HG02885 (cell line): ENCODE measurements at regions not wholly inside any gene's neighbourhood (a gene's known extent, or its start where the extent isn't known, plus 50 kb on each side); places are given as distances from the start of the nearest gene placed in this dataset.
"Not testable (repeated sequence)": the region's sequence is repeated elsewhere in the genome, so short reads cannot be mapped to it uniquely, and the experiment has no call there.

Experiments used
- ATAC-seq: cut with Tn5 transposase; IDR thresholded peaks from one replicate; pipeline ENCODE4 v1.9.1; 2021; ENCODE audit warnings: mild to moderate bottlenecking; ENCODE audit not compliant: unreplicated experiment, poor library complexity

DNA sequence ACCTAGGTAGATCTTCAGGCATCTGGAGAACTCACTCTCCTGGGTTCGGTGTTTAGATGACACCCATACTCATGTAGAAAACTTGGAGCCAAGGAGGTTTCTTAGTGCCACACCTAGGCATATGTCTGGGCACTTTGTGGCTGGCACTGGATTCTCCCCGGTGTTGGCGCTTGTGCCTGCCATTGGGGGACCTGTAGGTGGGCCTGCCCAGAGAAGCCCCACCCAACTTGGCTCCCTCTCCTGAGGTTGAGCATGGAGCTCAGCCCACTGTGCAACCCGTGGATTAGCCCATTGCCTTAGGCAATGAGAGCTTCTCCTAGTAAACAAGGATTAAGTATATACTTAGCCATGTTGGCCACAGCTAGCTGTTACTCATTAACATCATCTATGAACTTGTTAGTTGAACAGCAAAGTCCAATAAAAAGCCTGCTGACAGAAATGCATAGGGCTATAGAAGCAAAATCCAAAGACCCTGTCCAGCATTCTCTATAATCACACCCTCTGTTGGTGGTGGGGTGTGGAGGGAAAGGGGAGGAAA is 335.5 kb upstream of the CHORDC1 start:
- ATAC-seq: no peak

DNA sequence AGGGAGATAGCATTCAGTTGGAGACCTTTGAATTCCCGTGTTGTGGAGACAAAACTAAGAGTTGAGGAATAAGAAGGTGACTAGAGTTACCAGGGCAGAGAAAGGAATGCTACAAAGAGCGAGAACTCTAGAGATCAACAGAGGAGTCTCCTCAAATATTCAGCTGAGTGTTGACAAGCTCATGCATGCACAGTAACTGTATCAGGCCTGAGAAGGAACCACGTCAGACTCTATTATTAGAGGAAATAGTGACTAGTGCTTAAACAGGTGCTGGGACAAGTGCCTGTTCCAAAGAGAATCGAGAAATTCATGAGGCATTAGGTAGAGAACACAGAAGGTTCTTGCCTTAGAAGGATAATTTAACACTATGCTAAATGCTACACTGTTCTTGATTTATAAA is 333.8 kb upstream of the CHORDC1 start:
- no peak for ATAC-seq

DNA sequence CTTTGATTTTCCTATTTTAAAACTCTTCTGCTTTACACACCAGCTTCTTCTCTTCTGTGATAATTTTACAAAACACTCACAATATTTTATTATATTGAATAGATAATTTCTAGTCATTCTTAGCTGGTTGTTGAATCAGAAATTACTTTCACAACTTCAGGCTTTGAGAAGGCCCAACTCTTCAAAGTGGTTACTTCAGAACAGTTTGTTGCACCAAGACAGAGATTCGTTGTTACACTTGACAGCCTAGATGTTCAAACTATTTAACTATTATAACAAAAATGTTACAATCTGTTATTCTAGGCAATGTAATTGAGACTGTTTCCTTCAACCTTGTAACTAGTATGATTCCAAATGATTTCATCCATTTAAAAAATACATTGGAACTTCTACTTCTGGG is 333.2 kb upstream of the CHORDC1 start:
- no peak for ATAC-seq

DNA sequence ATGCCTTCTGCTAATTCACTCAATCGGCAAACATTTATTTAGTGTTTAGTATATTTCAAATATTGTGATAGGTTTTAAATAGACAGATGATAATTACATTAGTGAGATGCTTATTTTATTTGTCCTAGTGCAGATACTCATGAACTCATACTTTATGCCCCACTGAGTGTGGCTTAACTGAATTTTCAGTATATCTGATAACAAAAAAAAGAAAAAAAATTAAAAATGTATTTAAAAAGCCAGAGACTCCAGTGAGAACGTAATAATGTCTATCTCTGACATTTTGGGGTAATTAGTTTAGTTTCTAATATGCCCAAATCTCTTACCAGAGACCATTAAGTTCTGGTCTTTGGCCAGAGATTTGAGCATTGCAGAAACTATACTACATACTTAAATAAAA is 332.6 kb upstream of the CHORDC1 start:
- no peak for ATAC-seq

DNA sequence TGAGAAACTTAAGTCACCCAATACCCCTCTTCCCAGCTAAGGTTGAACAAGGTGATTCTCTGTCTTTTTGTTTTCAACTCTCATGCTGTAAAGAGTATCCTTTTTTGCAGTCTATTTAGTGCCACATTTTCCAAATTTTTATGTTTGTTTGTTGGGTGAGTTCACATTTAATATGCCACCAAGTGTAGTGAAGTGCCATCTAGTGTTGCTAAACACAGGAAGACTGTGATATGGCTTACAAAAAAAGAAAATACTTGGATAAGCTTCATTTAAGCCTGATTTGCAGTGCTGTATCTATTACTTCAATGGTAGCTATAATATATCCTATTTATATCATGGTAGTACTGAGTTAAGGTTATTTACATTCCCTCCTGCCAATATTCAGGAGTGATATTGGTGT is 319.2 kb upstream of the CHORDC1 start:
- no peak for ATAC-seq

DNA sequence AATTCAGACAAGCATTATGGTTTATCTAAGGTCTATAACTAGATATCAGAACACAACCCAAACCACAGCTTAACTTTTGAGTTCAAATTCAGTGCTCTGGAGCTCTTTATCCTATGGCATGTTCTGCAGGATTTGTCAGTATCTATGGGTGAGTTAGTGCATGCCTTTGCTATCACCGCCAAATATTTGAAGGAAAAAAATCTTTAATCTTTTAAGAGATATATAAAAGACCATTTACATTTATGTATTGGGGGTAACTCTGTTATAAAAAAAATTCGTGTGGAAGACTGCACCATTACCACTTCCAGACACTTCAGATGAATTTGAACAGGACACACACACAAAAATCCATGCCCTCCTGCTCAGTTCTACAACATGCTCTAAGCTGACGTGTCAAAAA is 313.5 kb upstream of the CHORDC1 start:
- ATAC-seq: no peak

DNA sequence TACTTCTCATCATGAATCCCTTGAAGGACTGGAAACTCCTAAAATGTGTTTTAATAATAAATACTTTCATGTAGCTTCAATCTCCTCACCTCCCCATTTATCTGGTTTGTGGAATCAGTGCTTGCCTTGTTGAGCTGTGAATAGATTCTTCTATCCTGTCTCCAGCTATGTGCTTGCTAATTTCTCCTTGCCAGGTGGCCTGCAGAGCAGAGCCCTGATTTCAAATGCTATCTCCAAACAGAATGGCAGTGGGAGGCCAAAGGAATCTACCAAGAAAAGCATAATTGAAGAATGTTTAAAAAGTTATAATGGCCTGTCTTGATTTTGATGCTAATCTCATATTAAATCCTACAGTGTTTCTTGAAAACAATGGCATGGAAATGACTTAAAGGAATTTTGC is 309.3 kb upstream of the CHORDC1 start:
- ATAC-seq: no peak

DNA sequence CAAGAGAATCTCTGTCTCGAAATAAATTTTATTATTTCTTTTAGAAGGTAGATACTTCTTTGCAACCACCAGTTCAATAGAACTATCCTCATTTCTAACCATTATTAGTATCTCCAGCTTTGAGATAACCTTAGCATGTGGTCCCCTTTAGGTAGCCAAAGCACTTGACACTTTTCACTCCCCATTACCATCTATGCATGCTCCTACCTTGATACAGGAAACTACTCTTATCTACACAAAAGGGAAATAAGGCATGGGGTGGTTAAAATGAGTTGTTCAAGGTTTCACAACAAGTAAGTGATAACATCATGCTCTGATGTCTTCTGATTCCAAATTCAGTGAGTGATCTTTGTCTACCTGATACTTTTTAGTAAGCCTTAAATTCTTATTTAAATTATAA is 308.2 kb upstream of the CHORDC1 start:
- ATAC-seq: no peak

DNA sequence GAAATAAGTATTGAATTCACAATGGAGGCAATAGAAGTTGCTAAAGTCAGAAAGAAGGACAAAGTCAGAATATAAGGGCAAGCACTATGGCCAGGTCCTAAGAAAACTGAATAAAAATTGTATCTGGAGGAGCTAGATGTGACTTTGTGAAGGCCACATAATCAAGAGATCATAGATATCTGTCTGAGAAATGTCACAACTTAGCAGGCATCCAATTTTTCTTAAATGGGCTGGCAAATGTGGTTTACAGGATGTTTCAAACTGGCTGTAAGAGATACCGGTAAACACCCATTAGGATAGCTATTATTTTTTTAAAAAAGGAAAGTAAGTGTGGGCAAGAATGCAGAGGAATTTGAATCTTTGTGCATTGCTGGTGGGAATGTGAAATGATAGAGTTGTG is 303.1 kb upstream of the CHORDC1 start:
- ATAC-seq: no peak

DNA sequence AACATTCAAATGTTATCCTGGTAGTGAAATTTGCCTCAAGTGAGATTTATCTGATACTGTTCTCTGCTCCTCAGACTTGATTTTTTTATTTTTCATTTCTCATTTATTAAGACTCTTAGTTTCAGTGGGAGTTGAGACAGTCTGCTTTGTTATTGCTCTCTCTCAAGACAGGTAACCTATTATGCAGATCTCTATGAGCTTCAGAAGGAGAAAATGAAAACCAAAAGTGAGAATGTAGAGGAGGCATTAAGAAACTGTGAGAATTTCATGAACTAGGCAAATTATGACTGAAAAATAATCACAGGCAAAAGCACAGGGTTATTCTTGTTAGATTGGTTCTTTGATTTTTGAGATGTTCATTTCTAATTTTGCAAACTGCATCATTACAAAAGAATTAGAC is 290.0 kb upstream of the CHORDC1 start:
- peak; percentile 55 for ATAC-seq

DNA sequence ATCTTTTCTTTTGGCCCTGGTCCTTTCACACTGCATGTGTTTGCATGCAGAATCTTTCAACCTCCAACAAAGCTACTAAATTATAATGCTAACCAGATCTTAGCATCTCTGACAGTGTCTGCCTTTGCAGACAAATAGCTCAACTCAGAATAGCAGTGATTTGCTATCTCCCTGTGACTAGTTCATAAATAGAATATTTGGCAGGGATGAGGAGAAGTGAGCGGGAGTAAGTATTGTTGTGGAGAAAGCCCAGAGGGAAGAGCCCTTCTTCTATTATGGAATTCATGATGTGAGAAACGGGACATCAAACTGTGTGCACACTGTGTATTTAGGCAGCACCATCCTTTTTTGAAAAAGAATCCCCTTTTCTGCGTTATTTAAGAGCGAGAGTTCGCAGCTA is 288.0 kb upstream of the CHORDC1 start:
- no peak for ATAC-seq

DNA sequence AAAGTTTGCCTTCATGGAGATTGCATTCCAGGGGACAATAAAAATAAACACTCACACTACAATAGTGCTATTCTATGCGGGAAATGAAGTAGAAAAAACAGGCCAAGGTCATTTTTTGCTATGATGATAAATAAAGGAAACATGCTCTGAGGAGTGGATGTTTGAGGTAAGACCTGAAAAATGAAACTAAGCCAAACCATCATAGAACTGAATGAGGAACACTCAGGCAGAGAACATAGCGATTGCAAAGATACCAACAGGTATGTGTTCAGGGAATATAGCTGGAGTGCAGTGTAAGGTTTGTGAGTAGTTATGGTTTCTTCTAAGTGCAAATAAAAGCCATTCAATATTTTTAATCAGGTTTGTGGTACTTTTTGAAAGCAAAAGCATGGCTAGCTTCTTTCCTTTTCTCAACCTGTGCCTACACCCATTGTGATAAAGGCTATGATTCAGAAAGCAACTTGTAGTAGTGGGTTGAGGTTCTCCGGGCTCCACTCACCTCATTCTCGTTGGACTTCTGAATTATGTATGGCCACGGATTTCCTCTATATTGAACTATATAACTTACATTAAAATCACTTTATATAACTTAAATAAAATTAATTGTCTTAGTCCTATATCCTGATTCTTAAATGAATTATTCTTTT is 278.2 kb upstream of the CHORDC1 start:
- ATAC-seq: no peak

DNA sequence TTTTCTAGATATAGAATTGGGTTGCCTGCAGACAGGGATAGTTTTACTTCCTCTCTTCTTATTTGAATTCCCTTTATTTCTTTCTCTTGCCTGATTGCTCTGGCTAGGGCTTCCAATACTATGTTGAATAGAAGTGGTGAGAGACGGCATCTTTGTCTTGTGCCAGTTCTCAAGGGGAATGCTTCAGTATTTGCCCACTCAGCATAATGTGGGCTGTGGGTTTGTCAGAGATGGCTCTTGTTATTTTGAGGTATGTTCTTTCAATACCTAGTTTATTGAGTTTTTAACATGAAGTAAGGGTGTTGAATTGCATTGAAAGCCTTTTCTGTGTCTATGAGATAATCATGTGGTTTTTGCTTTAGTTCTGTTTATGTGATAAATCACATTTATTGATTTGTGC is 273.9 kb upstream of the CHORDC1 start:
- ATAC-seq: no peak

DNA sequence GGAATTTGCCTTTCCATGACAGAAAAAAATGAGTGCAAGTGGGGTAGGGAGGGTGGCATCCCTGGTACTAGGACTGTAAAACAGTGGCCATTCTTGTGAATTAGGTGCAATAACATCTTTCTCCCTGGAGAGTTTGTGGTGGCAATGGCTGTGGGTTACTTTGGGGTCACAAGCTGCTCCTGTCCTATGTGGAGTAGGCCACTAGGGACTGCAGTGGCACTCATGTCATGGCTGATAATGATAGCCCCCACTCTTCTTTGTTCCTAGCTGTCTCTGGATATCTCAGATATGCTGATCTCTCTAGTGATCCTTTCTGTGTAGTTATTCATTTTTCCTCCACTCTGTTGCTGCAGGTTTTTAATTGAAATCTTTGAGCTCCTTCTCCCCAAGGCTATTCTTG is 270.5 kb upstream of the CHORDC1 start:
- ATAC-seq: no peak

DNA sequence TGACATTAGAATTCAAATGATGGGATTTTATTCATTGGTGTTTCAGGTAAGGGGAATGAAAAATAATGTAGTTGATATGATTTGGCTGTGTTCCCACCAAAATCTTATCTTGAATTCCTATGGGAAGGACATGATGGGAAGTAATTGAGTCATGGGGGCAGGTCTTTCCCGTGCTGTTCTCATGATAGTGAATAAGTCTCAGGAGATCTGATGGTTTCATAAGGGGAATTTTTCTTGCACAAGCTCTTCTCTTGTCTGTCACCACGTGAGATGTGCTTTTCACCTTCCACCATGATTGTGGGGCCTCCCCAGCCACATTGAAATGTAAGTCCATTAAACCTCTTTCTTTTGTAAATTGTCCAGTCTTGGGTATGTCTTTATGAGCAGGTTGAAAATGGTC is 268.6 kb upstream of the CHORDC1 start:
- no peak for ATAC-seq

DNA sequence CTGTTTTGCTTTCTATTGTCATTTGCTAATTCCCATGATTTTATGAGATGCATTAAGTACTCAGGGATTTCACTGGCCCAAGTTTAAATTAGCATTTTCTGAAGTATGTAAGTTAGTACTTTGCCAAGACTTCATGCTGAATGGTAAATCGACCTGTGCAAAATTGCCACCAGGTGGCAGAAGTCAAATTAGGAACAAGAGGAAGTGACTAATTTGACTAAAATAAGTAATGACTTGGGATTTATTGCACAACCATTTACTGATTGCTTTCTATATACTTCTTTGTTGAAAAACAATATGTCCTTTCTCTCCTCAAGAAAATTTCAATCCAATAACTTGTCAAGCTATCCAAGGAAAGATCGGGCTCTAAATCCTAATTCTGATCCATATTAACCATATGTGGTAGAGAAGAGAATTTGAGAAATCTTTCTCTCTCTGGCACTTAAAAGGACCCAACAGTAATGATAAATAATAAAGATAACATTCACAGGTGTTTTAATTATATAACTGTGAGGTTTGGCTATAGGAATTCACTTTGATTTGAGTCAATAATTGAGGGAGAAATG is 253.7 kb upstream of the CHORDC1 start:
- peak; percentile 64 for ATAC-seq

DNA sequence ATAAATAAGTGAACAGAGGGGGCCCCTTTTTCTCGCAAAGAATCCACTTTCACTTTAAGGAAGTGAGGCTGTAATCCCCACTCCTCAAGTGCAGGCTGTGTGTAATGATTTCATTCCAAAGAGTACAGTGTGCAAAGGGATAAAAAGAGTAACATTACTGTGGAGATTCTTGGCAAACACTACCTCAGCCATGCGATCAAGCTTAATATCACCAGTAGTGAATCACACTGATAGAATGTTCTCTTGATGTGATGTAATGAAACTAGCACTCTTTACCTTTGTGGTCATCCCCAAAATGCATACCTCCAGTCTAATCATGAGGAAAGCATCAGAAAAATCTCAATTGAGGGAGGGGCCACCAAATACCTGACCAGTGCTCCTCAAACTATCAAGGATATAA is 246.1 kb upstream of the CHORDC1 start:
- ATAC-seq: no peak

DNA sequence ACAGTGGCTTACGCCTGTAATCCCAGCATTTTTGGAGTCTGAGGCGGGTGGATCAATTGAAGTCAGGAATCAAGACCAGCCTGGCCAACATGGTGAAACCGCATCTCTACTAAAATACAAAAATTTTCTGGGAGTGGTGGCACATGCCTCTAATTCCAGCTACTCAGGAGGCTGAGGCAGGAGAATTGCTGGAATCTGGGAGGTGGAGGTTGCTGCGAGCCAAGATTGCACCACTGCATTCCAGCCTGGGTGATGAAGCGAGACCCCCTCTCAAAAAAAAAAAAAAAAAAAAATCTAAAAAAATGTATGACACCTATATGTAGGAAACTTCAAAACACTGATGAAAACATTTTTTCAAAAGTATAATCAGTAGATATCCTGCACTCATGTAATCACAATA is 242.7 kb upstream of the CHORDC1 start:
- no peak for ATAC-seq

DNA sequence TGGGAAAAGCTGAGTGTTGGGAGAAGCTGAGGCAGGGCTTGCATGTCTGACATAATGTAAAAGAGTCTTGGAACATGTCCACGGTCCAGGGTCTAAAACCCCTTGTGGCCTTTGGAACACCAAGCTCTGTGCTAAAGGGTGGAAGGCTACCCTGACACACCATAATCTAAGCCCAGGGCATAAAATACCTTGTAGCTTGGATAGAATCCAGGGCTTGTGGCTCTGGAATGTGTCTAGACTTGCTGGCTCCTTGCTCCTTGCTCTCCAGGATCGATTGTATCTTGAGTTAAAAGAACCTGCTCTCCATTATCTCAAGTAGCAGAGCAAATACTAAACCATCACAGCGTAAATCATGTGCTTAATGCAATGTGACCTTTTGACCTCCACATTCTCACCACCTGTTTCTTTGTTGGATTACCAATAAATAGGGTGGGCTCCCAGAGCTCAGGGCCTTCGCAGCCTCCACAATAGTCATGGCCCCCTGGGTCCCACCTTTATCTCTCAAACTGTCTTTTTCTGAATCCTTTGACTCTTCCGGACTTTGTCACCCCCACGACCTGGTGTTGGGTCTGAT is 232.6 kb upstream of the CHORDC1 start:
- ATAC-seq: not testable (repeated sequence)

DNA sequence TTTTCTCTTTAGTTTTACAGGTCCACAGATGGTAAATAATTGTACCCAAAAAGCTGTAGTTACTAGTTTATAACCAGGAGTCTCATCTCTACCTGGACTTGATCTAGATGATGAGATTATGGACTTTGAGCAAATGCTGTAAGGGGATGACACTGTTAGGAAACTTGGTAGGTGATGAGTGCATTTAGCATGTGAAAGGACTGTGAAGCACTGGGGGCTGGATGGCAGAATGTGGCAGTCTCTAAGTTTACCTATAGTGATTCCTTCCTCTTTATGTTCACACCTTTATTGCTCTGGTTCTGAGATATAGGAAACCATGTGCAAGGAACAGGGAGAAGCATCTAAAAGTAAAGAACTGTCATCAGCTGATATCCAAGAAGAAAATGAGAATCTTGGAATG is 230.7 kb upstream of the CHORDC1 start:
- ATAC-seq: no peak

DNA sequence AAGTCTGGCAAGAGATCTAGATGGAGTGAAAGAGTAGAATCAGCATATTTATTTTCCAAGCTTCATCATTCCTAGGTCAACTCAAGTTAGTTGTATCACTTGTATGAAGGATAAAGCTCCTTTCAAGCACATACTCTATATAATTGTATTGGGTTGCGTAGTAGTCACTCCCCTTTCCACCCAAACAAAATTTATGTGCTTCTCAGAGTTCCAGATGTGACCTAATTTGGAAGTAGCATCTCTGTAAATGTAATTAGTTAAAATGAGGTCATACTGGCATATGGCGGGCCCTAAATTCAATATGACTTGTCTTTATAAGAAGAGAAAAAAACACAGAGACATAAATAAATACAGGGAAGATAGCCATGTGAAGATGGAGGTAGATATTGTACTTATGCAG is 226.8 kb upstream of the CHORDC1 start:
- no peak for ATAC-seq

DNA sequence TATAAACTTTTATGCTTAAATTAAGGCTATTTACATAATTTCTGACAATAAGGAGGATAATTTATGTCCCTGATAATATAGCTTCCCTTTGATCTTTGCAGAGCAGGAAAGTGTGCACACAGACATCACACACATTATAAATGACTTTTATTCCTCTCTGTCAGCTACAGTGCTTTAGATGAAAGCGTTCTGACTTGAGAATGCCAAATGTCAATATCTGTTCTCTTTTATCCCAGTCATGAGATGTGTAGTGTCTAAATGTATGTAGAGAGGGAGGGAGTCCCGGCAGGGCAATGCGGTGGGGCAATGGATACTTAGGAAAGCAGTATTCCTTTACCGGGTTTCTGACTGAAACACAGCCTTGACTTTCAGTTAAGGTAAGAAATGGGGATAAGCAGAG is 225.4 kb upstream of the CHORDC1 start:
- no peak for ATAC-seq
